HCT116 (cell line): ENCODE measurements at regions not wholly inside any gene's neighbourhood (a gene's known extent, or its start where the extent isn't known, plus 50 kb on each side); places are given as distances from the start of the nearest gene placed in this dataset.

Experiments
- ATAC-seq: fragments of 200-7000 bp; cut with Tn5 transposase; 2 replicates; pipeline ENCODE4 v1.9.1; 2020; ENCODE audit warnings: mild to moderate bottlenecking, moderate library complexity
- BruUV-seq: library from RNA; stranded (reverse); fragments of 400-500 nt; replicated peaks from 2 replicates; lab custom pipeline; 2021; lab: Mats Ljungman, UMichigan
- CTCF ChIA-PET: fragments of 300-600 bp; sonication (Branson Sonifier 250); formaldehyde crosslinking; loops from one replicate; lab custom pipeline; 2021; ENCODE audit warnings: antibody characterized with exemption; lab: Charles Lee
- POLR2A ChIA-PET: fragments of 300-600, 350-600 bp; sonication (Branson Sonifier 250); formaldehyde crosslinking; loops from one replicate; lab custom pipeline; 2021; ENCODE audit warnings: antibody characterized with exemption; lab: Charles Lee
- RAD21 ChIA-PET, 2 experiments: fragments of 300-600 bp; sonication (Branson Sonifier 250); formaldehyde crosslinking; loops; one replicate each; lab custom pipeline; 2023; ENCODE audit warnings: low total read pairs in 2 of 2; ENCODE audit not compliant: uncharacterized antibody in 2 of 2, unreplicated experiment in 2 of 2, low non-redundant PET in 1 of 2; lab: Charles Lee
- DNase-seq: peaks from one replicate; pipeline ENCODE4 v3.0.0-alpha.2; 2010; ENCODE audit warnings: low read depth, low spot score
- H2AFZ ChIP-seq: fragments of 200-600 bp; shearing (Covaris generic), sonication (generic); 2 replicates; pipeline ENCODE4 v1.6.1; 2017; ENCODE audit warnings: low read depth, mixed run types, mixed read lengths, antibody characterized with exemption, low read length; ENCODE audit not compliant: poor library complexity, severe bottlenecking
- H3K27ac ChIP-seq: 2 replicates; pipeline ENCODE4 v1.5.1; 2012; ENCODE audit warnings: low read depth, low read length
- H3K27me3 ChIP-seq: fragments of 200-600 bp; sonication (generic); 2 replicates; pipeline ENCODE4 v1.6.1; 2016; ENCODE audit warnings: mixed run types, low read length, mixed read lengths; ENCODE audit not compliant: insufficient read depth
- H3K36me3 ChIP-seq, 2 experiments: fragments of 200-500 bp in 1 of 2; fragments of 200-600 bp in 1 of 2; sonication (Bioruptor generic) in 1 of 2; sonication (generic) in 1 of 2; 2 replicates each; pipeline versions ENCODE4 v1.5.1 to v1.6.1; 2014 to 2016; ENCODE audit warnings: low read length in 2 of 2, inconsistent platforms in 1 of 2, mixed read lengths in 1 of 2, mixed run types in 1 of 2; ENCODE audit not compliant: insufficient read depth in 2 of 2, control insufficient read depth in 1 of 2
- H3K4me1 ChIP-seq, 2 experiments: fragments of 200-600 bp in 1 of 2; sonication (generic) in 1 of 2; 2 replicates each; pipeline versions ENCODE4 v1.5.1 to v1.6.1; 2012 to 2017; ENCODE audit warnings: low read length in 2 of 2, inconsistent platforms in 1 of 2, mild to moderate bottlenecking in 1 of 2, mixed read lengths in 1 of 2, mixed run types in 1 of 2, moderate library complexity in 1 of 2; ENCODE audit not compliant: insufficient read depth in 2 of 2, control insufficient read depth in 1 of 2
- H3K4me2 ChIP-seq: fragments of 200-600 bp; sonication (generic); 2 replicates; pipeline ENCODE4 v1.6.1; 2017; ENCODE audit warnings: mixed run types, low read length, mixed read lengths
- H3K4me3 ChIP-seq, 2 experiments: fragments of 200-600 bp in 1 of 2; sonication (generic) in 1 of 2; replicated peaks in 1 of 2; 2 replicates each; pipeline ENCODE4 v1.5.1; 2011 to 2016; ENCODE audit warnings: low read length in 2 of 2, control low read depth in 1 of 2, low read depth in 1 of 2, mild to moderate bottlenecking in 1 of 2, mixed read lengths in 1 of 2, mixed run types in 1 of 2
- H3K79me2 ChIP-seq: fragments of 200-600 bp; sonication (generic); 2 replicates; pipeline ENCODE4 v1.6.1; 2017; ENCODE audit warnings: mild to moderate bottlenecking, mixed run types, low read length, moderate library complexity, mixed read lengths; ENCODE audit not compliant: insufficient read depth
- H3K9ac ChIP-seq: fragments of 200-600 bp; sonication (generic); 2 replicates; pipeline ENCODE4 v1.6.1; 2016; ENCODE audit warnings: low read length, mixed read lengths
- H3K9me2 ChIP-seq: fragments of 200-600 bp; sonication (generic), shearing (Covaris generic); 2 replicates; pipeline ENCODE4 v1.6.1; 2017; ENCODE audit warnings: mixed run types, mild to moderate bottlenecking, moderate library complexity; ENCODE audit not compliant: insufficient read depth
- H3K9me3 ChIP-seq, 2 experiments: fragments of 200-500 bp in 1 of 2; fragments of 200-600 bp in 1 of 2; sonication (Bioruptor generic) in 1 of 2; sonication (generic) in 1 of 2; 2 replicates each; pipeline ENCODE4 v1.6.1; 2014 to 2017; ENCODE audit warnings: low read length in 2 of 2, mixed read lengths in 2 of 2, inconsistent platforms in 1 of 2, low read depth in 1 of 2, mild to moderate bottlenecking in 1 of 2, mixed run types in 1 of 2, moderate library complexity in 1 of 2; ENCODE audit not compliant: control insufficient read depth in 1 of 2, insufficient read depth in 1 of 2
- H4K20me1 ChIP-seq: fragments of 200-600 bp; sonication (generic), shearing (Covaris generic); 2 replicates; pipeline ENCODE4 v1.6.1; 2017; ENCODE audit warnings: mixed run types, mild to moderate bottlenecking, moderate library complexity; ENCODE audit not compliant: insufficient read depth
- CBX3 ChIP-seq: IDR thresholded peaks from 2 replicates; pipeline ENCODE4 v1.6.1; 2012; ENCODE audit warnings: low read depth
- CEBPB ChIP-seq: IDR thresholded peaks from 2 replicates; pipeline ENCODE4 v1.6.1; 2012; ENCODE audit warnings: low read depth
- ELF1 ChIP-seq: IDR thresholded peaks from 2 replicates; pipeline ENCODE4 v1.6.1; 2012; ENCODE audit warnings: low read depth, borderline replicate concordance
- EZH2 ChIP-seq: fragments of 200-600 bp; sonication (generic); IDR thresholded peaks from 2 replicates; pipeline ENCODE4 v1.6.1; 2017; ENCODE audit warnings: antibody characterized with exemption, mixed run types
- FOSL1 ChIP-seq: IDR thresholded peaks from 2 replicates; pipeline ENCODE4 v1.6.1; 2012; ENCODE audit warnings: low read depth
- POLR2AphosphoS5 ChIP-seq: IDR thresholded peaks from 2 replicates; pipeline ENCODE4 v1.6.1; 2011; ENCODE audit warnings: mild to moderate bottlenecking, low read depth, low read length, moderate library complexity
- RAD21 ChIP-seq: IDR thresholded peaks from 2 replicates; pipeline ENCODE4 v1.6.1; 2012; ENCODE audit warnings: low read depth, mild to moderate bottlenecking
- SIN3A ChIP-seq: IDR thresholded peaks from 2 replicates; pipeline ENCODE4 v1.6.1; 2012; ENCODE audit warnings: low read depth
- SRF ChIP-seq: IDR thresholded peaks from 2 replicates; pipeline ENCODE4 v1.6.1; 2012; ENCODE audit warnings: low read depth
- TCF7L2 ChIP-seq: IDR thresholded peaks from 2 replicates; pipeline ENCODE4 v1.7.0; 2011; ENCODE audit warnings: borderline replicate concordance, inconsistent platforms; ENCODE audit not compliant: insufficient read depth, insufficient read length; ENCODE audit errors: extremely low read depth
- intact Hi-C: fragments of 100-400 bp; cut with micrococcal nuclease; formaldehyde crosslinking; loops from 2 replicates; pipeline ENCODE4 v1.10.0; 2022
- TF ChIP-seq, protein P1 (sequence below), 3 experiments: fragments of 200-600 bp in 1 of 3; sonication (generic) in 1 of 3; IDR thresholded peaks in 2 of 3; conservative IDR thresholded peaks in 1 of 3; 2 replicates each; pipeline ENCODE4 v1.5.1; 2012 to 2017; ENCODE audit warnings: low read depth in 2 of 3, low read length in 2 of 3, antibody characterized with exemption in 1 of 3, borderline replicate concordance in 1 of 3, control low read depth in 1 of 3, mild to moderate bottlenecking in 1 of 3, mixed read lengths in 1 of 3, mixed run types in 1 of 3, moderate library complexity in 1 of 3; ENCODE audit not compliant: insufficient read depth in 1 of 3
- TF ChIP-seq, protein P2 (sequence below): IDR thresholded peaks from 2 replicates; pipeline ENCODE4 v1.6.1; 2012
- TF ChIP-seq, protein P3 (sequence below): IDR thresholded peaks from 2 replicates; pipeline ENCODE4 v1.6.1; 2012
- TF ChIP-seq, protein P4 (sequence below): IDR thresholded peaks from 2 replicates; pipeline ENCODE4 v1.6.1; 2012; ENCODE audit warnings: low read depth

DNA sequence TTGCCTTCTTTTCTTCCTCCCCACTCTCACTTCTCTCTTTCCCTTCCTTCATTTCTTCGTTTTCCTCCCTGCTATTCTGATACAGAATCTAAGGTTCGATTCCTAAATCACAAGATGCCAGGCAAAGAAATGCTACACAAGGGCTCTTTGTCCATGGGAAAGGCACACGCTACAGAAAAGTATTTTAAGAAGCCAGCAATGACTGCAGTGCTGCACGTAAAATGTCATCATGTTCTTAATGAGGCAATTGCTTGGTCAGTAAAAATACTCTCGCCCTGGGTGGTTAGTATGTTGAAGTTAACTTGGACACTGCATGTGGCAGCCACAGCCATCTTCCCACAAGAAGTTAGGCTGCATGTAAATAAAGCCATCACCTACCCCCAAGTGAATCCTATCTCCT, 178.4 kb downstream of the DHX15 start:
- Histone ChIP-seq H3K36me3 (no peaks in the 10 kb centered on the region; a peak in 1 of 4 replicates), H2AFZ (no peak overlapping the region), H3K9me3 (no peaks in the 10 kb centered on the region), H3K27ac (no peak overlapping the region), H3K9me2 (no peaks in the 10 kb centered on the region), H3K4me1 (no peaks in the 10 kb centered on the region), H3K27me3 (no peaks in the 10 kb centered on the region; the same call in 1 of the 2 replicates), H4K20me1 (no peaks in the 10 kb centered on the region), H3K4me2 (no peak overlapping the region), H3K4me3 (no peak overlapping the region), H3K79me2 (no peaks in the 10 kb centered on the region), H3K9ac (no peak overlapping the region)
- POLR2A ChIA-PET = no interaction called here
- CTCF ChIA-PET = no interaction called here
- intact Hi-C loops = no loop called here
- no peak for ATAC-seq
- no TSS peak for BruUV-seq
- no peak for DNase-seq
- TF ChIP-seq SRF (no peak), EZH2 (no peak), SIN3A (no peak), TCF7L2 (no peak), CEBPB (no peak), POLR2AphosphoS5 (no peak)
- RAD21 ChIA-PET = no interaction called here

DNA sequence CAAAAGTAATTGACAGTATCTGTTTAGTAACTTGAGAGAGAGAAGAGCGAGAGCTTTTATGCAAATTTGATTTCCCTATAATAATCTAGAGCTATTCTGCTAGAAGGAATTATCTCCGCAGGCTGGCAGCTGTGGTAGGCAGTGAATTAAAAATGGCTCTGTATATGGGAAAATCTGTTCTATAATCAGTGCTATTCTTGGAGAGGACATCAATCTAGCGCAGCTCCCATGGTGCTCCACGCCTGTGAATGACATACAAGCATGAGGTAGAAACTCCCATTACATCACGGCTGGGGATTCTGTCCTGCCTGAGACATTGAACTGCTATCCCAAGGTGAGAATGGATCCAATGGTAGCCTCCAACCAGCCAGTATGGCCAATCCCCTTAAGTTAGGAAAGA, 179.0 kb downstream of the DHX15 start:
- H3K4me3 ChIP-seq = no peak overlapping the region
- TF ChIP-seq RAD21 = no peak
- no peak for TF ChIP-seq EZH2
- TF ChIP-seq ELF1 = no peak
- no peak for TF ChIP-seq POLR2AphosphoS5
- TF ChIP-seq, protein P1, sequence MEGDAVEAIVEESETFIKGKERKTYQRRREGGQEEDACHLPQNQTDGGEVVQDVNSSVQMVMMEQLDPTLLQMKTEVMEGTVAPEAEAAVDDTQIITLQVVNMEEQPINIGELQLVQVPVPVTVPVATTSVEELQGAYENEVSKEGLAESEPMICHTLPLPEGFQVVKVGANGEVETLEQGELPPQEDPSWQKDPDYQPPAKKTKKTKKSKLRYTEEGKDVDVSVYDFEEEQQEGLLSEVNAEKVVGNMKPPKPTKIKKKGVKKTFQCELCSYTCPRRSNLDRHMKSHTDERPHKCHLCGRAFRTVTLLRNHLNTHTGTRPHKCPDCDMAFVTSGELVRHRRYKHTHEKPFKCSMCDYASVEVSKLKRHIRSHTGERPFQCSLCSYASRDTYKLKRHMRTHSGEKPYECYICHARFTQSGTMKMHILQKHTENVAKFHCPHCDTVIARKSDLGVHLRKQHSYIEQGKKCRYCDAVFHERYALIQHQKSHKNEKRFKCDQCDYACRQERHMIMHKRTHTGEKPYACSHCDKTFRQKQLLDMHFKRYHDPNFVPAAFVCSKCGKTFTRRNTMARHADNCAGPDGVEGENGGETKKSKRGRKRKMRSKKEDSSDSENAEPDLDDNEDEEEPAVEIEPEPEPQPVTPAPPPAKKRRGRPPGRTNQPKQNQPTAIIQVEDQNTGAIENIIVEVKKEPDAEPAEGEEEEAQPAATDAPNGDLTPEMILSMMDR (IDR thresholded peaks at IDR 0.05 in 2 of 3, conservative IDR thresholded peaks at IDR 0.05 in 1 of 3; ENCODE audit: borderline replicate concordance in 1 of 3, insufficient read depth in 1 of 3, low read depth in 2 of 3, low read length in 2 of 3) = no peak
- TF ChIP-seq, protein P2, sequence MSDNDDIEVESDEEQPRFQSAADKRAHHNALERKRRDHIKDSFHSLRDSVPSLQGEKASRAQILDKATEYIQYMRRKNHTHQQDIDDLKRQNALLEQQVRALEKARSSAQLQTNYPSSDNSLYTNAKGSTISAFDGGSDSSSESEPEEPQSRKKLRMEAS = no peak
- no peak for TF ChIP-seq SRF
- no peak for TF ChIP-seq CBX3
- TF ChIP-seq FOSL1 = no peak
- TF ChIP-seq, protein P3, sequence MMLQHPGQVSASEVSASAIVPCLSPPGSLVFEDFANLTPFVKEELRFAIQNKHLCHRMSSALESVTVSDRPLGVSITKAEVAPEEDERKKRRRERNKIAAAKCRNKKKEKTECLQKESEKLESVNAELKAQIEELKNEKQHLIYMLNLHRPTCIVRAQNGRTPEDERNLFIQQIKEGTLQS = no peak
- no peak for TF ChIP-seq SIN3A
- TF ChIP-seq, protein P4, sequence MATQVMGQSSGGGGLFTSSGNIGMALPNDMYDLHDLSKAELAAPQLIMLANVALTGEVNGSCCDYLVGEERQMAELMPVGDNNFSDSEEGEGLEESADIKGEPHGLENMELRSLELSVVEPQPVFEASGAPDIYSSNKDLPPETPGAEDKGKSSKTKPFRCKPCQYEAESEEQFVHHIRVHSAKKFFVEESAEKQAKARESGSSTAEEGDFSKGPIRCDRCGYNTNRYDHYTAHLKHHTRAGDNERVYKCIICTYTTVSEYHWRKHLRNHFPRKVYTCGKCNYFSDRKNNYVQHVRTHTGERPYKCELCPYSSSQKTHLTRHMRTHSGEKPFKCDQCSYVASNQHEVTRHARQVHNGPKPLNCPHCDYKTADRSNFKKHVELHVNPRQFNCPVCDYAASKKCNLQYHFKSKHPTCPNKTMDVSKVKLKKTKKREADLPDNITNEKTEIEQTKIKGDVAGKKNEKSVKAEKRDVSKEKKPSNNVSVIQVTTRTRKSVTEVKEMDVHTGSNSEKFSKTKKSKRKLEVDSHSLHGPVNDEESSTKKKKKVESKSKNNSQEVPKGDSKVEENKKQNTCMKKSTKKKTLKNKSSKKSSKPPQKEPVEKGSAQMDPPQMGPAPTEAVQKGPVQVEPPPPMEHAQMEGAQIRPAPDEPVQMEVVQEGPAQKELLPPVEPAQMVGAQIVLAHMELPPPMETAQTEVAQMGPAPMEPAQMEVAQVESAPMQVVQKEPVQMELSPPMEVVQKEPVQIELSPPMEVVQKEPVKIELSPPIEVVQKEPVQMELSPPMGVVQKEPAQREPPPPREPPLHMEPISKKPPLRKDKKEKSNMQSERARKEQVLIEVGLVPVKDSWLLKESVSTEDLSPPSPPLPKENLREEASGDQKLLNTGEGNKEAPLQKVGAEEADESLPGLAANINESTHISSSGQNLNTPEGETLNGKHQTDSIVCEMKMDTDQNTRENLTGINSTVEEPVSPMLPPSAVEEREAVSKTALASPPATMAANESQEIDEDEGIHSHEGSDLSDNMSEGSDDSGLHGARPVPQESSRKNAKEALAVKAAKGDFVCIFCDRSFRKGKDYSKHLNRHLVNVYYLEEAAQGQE = no peak
- CTCF ChIA-PET = no interaction called here
- H3K9ac ChIP-seq = no peak overlapping the region
- intact Hi-C loops = no loop called here
- H2AFZ ChIP-seq = no peak overlapping the region
- no peaks in the 10 kb centered on the region for H3K9me2 ChIP-seq
- no peaks in the 10 kb centered on the region for H3K9me3 ChIP-seq
- no peak for ATAC-seq
- H3K79me2 ChIP-seq = no peaks in the 10 kb centered on the region
- no peak overlapping the region for H3K4me2 ChIP-seq
- no peak overlapping the region for H3K27ac ChIP-seq
- H4K20me1 ChIP-seq = no peaks in the 10 kb centered on the region
- no TSS peak for BruUV-seq
- H3K4me1 ChIP-seq = no peaks in the 10 kb centered on the region
- no peak for DNase-seq
- POLR2A ChIA-PET = no interaction called here
- no peaks in the 10 kb centered on the region; a peak in 1 of 4 replicates for H3K36me3 ChIP-seq
- RAD21 ChIA-PET = no interaction called here
- no peaks in the 10 kb centered on the region; the same call in 1 of the 2 replicates for H3K27me3 ChIP-seq
